Right ventricle myocardium superior (tissue), 1 donor: ENCODE measurements at regions not wholly inside any gene's neighbourhood (a gene's known extent, or its start where the extent isn't known, plus 50 kb on each side); places are given as distances from the start of the nearest gene placed in this dataset.
A peak's percentile ranks its signal among the peaks of the same experiment; 100 is the strongest.

Experiments
- ATAC-seq: fragments of 200-7000 bp; cut with Tn5 transposase; one replicate; pipeline ENCODE4 v1.9.1; 2020; ENCODE audit warnings: mild to moderate bottlenecking; ENCODE audit not compliant: poor library complexity
- DNase-seq: peaks from one replicate; pipeline ENCODE4 v3.0.0-alpha.2; 2020
- intact Hi-C: fragments of 100-400 bp; cut with DNase I; formaldehyde crosslinking; loops from one replicate; pipeline ENCODE4 v1.11.2; 2022
- donor health status: DM: no; HTN: yes; CAD: no; lungs with severe emphysema.

GRCh38 chr13:103263448-103263847 lies 197.2 kb upstream of the SLC10A2 start:
- DNase-seq, result no peak
- intact Hi-C loops, result no loop called here
- no peak for ATAC-seq

- DNase-seq (no peak), ATAC-seq (no peak)
- intact Hi-C loops, result no loop called here
These were observed 189.5 kb upstream of the SLC10A2 start for GRCh38 chr13:103255587-103256301.

- DNase-seq (no peak), ATAC-seq (no peak)
- intact Hi-C loops, result no loop called here
These were observed 183.9 kb upstream of the SLC10A2 start for GRCh38 chr13:103250071-103250470.

- intact Hi-C loops, result no loop called here
- ATAC-seq (no peak), DNase-seq (no peak)
These were observed 180.5 kb upstream of the SLC10A2 start for GRCh38 chr13:103246581-103247200.

- ATAC-seq, result no peak
These were observed 177.3 kb upstream of the SLC10A2 start for GRCh38 chr13:103243495-103243894.

GRCh38 chr13:103238441-103238840 lies 172.2 kb upstream of the SLC10A2 start:
- intact Hi-C loops, result no loop called here
- DNase-seq (no peak), ATAC-seq (no peak)

More at GRCh38 chr13:103243495-103243894, 177.3 kb upstream of the SLC10A2 start:
- no peak for DNase-seq
- intact Hi-C loops, result no loop called here

- no peak for ATAC-seq
- intact Hi-C loops, result no loop called here
- no peak for DNase-seq
These were observed 170.0 kb upstream of the SLC10A2 start for GRCh38 chr13:103236213-103236612.

GRCh38 chr13:103229674-103230073 lies 163.5 kb upstream of the SLC10A2 start:
- intact Hi-C loops, result no loop called here
- ATAC-seq (no peak), DNase-seq (no peak)

GRCh38 chr13:103224804-103225203 lies 158.6 kb upstream of the SLC10A2 start:
- DNase-seq, result no peak
- intact Hi-C loops, result no loop called here
- ATAC-seq, result no peak

GRCh38 chr13:103222683-103223082 lies 156.5 kb upstream of the SLC10A2 start:
- intact Hi-C loops, result no loop called here
- no peak for ATAC-seq
- no peak for DNase-seq

- no peak for ATAC-seq
- DNase-seq, result no peak
- intact Hi-C loops, result no loop called here
These were observed 152.0 kb upstream of the SLC10A2 start for GRCh38 chr13:103218253-103218652.

GRCh38 chr13:103213152-103213551 lies 146.9 kb upstream of the SLC10A2 start:
- ATAC-seq (no peak), DNase-seq (no peak)
- intact Hi-C loops, result no loop called here

- DNase-seq, result no peak
- ATAC-seq, result no peak
- intact Hi-C loops, result no loop called here
These were observed 144.1 kb upstream of the SLC10A2 start for GRCh38 chr13:103210348-103210747.

- no peak for DNase-seq
- no peak for ATAC-seq
- intact Hi-C loops, result no loop called here
These were observed 137.6 kb upstream of the SLC10A2 start for GRCh38 chr13:103203735-103204330.

GRCh38 chr13:103200118-103200885 lies 134.1 kb upstream of the SLC10A2 start:
- DNase-seq, result no peak
- intact Hi-C loops, result no loop called here
- ATAC-seq, result peak; percentile 42

- DNase-seq (no peak), ATAC-seq (peak; percentile 96)
- intact Hi-C loops, result no loop called here
These were observed 133.3 kb upstream of the SLC10A2 start for GRCh38 chr13:103199380-103200088.

GRCh38 chr13:103196356-103196755 lies 130.1 kb upstream of the SLC10A2 start:
- ATAC-seq (no peak), DNase-seq (no peak)
- intact Hi-C loops, result no loop called here

- intact Hi-C loops, result no loop called here
- ATAC-seq (no peak), DNase-seq (no peak)
These were observed 129.5 kb upstream of the SLC10A2 start for GRCh38 chr13:103195762-103196161.

GRCh38 chr13:103194871-103195270 lies 128.7 kb upstream of the SLC10A2 start:
- no peak for DNase-seq
- no peak for ATAC-seq
- intact Hi-C loops, result no loop called here
